Keratinocyte (primary cell): ENCODE measurements at regions not wholly inside any gene's neighbourhood (a gene's known extent, or its start where the extent isn't known, plus 50 kb on each side); places are given as distances from the start of the nearest gene placed in this dataset.

Experiments
- EZH2 ChIP-seq: IDR thresholded peaks from one replicate; pipeline ENCODE4 v1.6.1; 2012; ENCODE audit warnings: inconsistent platforms, mild to moderate bottlenecking, low read length, moderate library complexity
- TF ChIP-seq, protein P1 (sequence below), 3 experiments: IDR thresholded peaks in 1 of 3; conservative IDR thresholded peaks in 1 of 3; optimal IDR thresholded peaks in 1 of 3; 2 replicates in 2 of 3; 3 replicates in 1 of 3; pipeline versions ENCODE3 to v1.5.1; 2011; ENCODE audit warnings: low read length in 3 of 3, mild to moderate bottlenecking in 3 of 3, moderate library complexity in 2 of 3, control low read depth in 1 of 3, inconsistent platforms in 1 of 3; ENCODE audit not compliant: insufficient read depth in 2 of 3; ENCODE audit errors: extremely low read depth in 1 of 3

DNA sequence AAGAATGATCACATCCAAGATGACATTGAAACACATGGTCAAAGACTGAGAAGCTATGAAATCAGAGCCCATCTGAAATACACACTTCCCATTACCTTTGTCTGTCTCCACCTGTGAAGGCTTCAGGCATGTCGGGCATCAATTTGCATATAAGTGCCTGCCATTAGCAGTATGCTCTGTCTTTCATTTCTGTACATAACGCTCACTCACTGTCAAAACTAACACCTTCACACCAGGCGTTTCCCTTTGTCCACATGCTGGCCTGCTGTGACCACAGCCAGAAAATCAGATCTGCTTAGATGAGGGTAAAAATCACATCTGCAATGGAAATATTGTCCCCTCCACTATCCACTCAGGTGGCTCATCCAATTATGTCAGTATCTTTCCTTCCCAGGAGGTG lies 524.8 kb downstream of the TOX3 start:
- TF ChIP-seq, protein P1, sequence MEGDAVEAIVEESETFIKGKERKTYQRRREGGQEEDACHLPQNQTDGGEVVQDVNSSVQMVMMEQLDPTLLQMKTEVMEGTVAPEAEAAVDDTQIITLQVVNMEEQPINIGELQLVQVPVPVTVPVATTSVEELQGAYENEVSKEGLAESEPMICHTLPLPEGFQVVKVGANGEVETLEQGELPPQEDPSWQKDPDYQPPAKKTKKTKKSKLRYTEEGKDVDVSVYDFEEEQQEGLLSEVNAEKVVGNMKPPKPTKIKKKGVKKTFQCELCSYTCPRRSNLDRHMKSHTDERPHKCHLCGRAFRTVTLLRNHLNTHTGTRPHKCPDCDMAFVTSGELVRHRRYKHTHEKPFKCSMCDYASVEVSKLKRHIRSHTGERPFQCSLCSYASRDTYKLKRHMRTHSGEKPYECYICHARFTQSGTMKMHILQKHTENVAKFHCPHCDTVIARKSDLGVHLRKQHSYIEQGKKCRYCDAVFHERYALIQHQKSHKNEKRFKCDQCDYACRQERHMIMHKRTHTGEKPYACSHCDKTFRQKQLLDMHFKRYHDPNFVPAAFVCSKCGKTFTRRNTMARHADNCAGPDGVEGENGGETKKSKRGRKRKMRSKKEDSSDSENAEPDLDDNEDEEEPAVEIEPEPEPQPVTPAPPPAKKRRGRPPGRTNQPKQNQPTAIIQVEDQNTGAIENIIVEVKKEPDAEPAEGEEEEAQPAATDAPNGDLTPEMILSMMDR (optimal IDR thresholded peaks at IDR 0.05 in 1 of 3, IDR thresholded peaks at IDR 0.05 in 1 of 3, conservative IDR thresholded peaks at IDR 0.05 in 1 of 3; ENCODE audit: extremely low read depth in 1 of 3, insufficient read depth in 2 of 3, low read length in 3 of 3), result no peak
- no peak for TF ChIP-seq EZH2
